Astrocyte of the spinal cord (primary cell): ENCODE measurements at regions not wholly inside any gene's neighbourhood (a gene's known extent, or its start where the extent isn't known, plus 50 kb on each side); places are given as distances from the start of the nearest gene placed in this dataset.

ENCODE experiments used
- DNase-seq: peaks from one replicate; pipeline ENCODE4 v3.0.0; 2011; ENCODE audit warnings: low read depth, low spot score
- H3K4me3 ChIP-seq: 2 replicates; pipeline ENCODE4 v1.5.1; 2011; ENCODE audit warnings: low read depth, mild to moderate bottlenecking, low read length, moderate library complexity
- in situ Hi-C: cut with HindIII; loops from 2 replicates; pipeline ENCODE4 v1.10.0; 2017; ENCODE audit warnings: low sequenced_read_pairs
- TF ChIP-seq, protein P1 (sequence below): IDR thresholded peaks from 2 replicates; pipeline ENCODE4 v1.5.1; 2012; ENCODE audit warnings: low read depth, mild to moderate bottlenecking, low read length, inconsistent platforms

GRCh38 chr15:36527235-36528162, 51.9 kb upstream of the CDIN1 start:
- in situ Hi-C loops = no loop called here

GRCh38 chr15:36529296-36530011, 50.0 kb upstream of the CDIN1 start:
- DNase-seq = no peak
- no peak overlapping the region for H3K4me3 ChIP-seq
- in situ Hi-C loops = no loop called here
- TF ChIP-seq, protein P1, sequence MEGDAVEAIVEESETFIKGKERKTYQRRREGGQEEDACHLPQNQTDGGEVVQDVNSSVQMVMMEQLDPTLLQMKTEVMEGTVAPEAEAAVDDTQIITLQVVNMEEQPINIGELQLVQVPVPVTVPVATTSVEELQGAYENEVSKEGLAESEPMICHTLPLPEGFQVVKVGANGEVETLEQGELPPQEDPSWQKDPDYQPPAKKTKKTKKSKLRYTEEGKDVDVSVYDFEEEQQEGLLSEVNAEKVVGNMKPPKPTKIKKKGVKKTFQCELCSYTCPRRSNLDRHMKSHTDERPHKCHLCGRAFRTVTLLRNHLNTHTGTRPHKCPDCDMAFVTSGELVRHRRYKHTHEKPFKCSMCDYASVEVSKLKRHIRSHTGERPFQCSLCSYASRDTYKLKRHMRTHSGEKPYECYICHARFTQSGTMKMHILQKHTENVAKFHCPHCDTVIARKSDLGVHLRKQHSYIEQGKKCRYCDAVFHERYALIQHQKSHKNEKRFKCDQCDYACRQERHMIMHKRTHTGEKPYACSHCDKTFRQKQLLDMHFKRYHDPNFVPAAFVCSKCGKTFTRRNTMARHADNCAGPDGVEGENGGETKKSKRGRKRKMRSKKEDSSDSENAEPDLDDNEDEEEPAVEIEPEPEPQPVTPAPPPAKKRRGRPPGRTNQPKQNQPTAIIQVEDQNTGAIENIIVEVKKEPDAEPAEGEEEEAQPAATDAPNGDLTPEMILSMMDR = no peak

More at GRCh38 chr15:36527235-36528162, 51.9 kb upstream of the CDIN1 start:
- TF ChIP-seq, protein P1 = no peak
- no peak overlapping the region for H3K4me3 ChIP-seq
- DNase-seq = no peak
